C4-2B (cell line): ENCODE measurements at regions not wholly inside any gene's neighbourhood (a gene's known extent, or its start where the extent isn't known, plus 50 kb on each side); places are given as distances from the start of the nearest gene placed in this dataset.

Source experiments
- H3K27ac ChIP-seq: fragments of 450-650 bp; 2 replicates; pipeline ENCODE4 v1.5.1; 2017
- CTCF ChIP-seq: fragments of 450-650 bp; conservative IDR thresholded peaks from 2 replicates; pipeline ENCODE4 v1.5.1; 2017; ENCODE audit warnings: mild to moderate bottlenecking
- ZFX ChIP-seq: fragments of 450-650 bp; IDR thresholded peaks from 2 replicates; pipeline ENCODE4 v1.6.1; 2017

DNA sequence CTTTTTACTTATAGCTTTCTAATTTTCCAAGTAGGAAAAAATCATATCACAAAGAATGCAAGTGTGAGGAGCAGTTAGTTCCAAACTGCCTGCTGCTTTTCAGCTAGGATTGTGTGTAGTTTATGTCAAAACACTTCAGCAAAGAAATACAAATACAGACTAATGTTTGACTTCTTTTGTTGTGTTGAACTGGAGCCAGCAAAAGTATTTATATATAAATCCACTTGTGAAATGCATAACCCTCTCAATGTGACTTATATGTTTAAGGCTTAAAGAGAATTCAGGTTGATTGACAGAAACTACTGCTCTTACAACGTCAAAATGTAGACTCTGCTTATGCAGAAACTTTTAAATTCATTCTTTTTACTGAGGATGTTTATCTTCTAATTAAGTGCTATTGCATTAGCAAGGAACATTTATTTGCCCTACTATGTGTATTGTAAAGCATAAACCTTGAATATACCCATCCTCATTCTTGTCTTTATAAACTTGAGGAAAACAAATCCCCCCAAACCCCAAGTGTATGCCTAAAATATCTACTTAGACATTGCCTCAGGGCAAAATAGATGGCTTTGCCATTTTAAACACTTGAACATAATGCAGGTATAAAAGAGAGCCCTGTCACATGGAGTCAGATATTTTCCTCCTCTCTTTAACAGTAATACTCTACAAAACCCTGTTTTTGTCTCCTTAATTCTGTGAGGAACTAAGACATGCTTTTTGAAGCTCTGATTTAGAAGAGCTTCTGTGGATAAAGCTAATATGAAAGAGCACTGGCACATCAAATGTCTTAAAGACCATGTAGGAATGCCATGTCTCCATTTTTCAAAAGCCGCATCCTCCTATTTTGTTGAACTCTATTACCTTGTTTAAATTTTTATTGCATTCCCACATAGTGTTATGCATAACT is 302.8 kb upstream of the TBC1D5 start:
- no peak overlapping the region for H3K27ac ChIP-seq
- TF ChIP-seq CTCF, result no peak

DNA sequence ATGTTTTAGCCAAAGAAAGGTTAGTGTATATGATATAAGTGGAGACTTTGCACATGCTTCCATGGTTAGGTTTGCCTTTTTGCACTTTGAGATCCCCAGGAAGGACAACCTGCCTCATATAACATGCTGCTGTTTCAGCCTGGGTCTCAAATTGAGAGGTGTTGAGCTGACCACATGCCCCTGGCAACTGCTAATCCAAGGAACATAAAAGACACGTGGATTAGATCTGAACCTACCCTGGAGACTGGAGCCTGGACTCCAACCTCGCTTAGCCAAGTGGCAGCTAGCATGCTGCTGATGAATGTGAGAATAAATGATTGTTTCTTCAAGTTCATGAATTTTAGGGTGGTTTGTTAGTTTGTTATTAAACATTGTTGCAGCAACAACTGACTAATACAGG is 301.8 kb upstream of the TBC1D5 start:
- H3K27ac ChIP-seq, result no peak overlapping the region
- TF ChIP-seq ZFX (no peak), CTCF (no peak)

DNA sequence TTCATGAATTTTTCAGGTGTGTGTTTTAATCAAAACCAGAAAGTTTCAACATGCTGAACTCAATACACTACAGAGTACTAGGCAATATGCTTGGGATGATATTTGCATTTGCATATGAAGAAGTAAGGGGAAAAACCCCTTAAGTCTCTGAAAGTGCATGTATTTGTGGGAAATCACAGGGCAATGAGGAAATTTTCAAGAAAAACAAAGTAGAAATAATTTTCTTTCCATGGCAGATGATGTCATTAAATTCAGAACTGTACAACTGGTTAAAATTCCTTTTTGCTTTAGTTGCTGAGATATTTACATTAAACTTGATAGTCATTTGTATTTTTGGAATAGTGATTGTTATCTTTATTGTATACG is 294.0 kb upstream of the TBC1D5 start:
- no peak for TF ChIP-seq CTCF
- H3K27ac ChIP-seq, result no peak overlapping the region

- TF ChIP-seq CTCF (no peak), ZFX (no peak)
- H3K27ac ChIP-seq, result no peak overlapping the region
Observed at GRCh38 chr3:18035641-18036449, 293.4 kb upstream of the TBC1D5 start.

- H3K27ac ChIP-seq, result no peak overlapping the region
- no peak for TF ChIP-seq ZFX
Observed at GRCh38 chr3:18033581-18034108, 291.2 kb upstream of the TBC1D5 start.

GRCh38 chr3:18030371-18030870 is 288.0 kb upstream of the TBC1D5 start:
- H3K27ac ChIP-seq, result no peak overlapping the region
- TF ChIP-seq ZFX (no peak), CTCF (no peak)

DNA sequence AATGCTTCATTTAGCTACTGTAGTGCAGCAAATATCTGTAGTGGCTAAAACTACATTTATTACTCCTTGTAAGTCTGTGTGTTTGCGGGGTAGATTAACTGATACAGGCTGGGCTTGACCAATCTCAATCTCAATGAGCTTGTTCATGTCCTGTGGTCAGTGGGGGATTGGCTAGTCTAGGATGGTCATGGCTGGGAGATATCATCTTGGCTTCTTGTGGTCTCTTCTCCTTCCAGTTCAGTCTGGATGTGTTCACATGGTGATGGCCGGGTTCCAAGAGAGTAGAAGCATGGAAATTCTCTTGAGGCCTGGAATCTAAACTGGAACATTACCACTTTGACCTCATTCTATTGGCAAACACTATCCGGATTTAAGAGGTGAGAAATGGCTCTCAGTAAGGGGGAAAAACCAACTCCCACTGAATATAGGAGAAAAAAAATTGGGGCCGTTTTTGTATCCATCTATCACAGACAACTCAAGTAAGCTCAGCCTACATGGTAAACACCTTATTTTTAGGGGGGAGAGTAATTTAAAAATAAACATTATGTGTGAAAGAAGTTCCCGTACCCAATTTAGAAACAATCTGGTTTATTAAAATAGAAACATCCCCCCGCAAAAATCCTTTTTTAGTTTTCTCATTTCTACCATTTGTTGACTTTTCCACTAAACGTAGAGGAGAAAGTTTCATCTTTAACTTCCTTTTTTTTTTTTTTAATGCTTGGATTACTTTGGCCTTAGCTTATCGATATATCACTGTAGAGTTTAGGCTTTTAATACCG is 284.9 kb upstream of the TBC1D5 start:
- no peak overlapping the region for H3K27ac ChIP-seq
- TF ChIP-seq CTCF, result no peak
- TF ChIP-seq ZFX, result no peak
